ENCODE measurements at regions not wholly inside any gene's neighbourhood (a gene's known extent, or its start where the extent isn't known, plus 50 kb on each side); places are given as distances from the start of the nearest gene placed in this dataset.

DNA sequence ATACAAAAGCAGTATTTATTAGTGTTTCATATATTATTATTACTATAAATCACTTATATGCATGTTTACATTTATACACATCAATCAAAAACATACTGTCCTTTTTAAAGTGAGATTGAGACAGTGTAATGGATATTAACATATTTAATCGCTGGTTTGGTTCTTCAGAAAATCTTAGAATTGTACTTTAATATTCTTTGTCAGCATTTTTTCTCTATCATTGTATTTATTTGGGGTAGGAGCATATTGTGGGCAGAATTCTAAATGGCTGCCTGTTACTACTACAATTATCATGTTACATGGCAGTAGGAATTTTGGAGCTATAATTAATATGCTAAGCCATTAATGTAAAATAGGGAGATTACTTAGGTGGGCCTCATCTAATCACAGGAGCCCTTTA is 722.6 kb downstream of the TLR4 start:
- TF ChIP-seq ATF3 (CRISPR knock-in tag; conservative IDR thresholded peaks at IDR 0.05) (no peak), CTCF (IDR thresholded peaks at IDR 0.05) (no peak), MAX (CRISPR knock-in tag; IDR thresholded peaks at IDR 0.05) (no peak), PREB (CRISPR knock-in tag; IDR thresholded peaks at IDR 0.05; ENCODE audit: borderline replicate concordance) (no peak), ZNF317 (CRISPR knock-in tag; IDR thresholded peaks at IDR 0.05; ENCODE audit: borderline replicate concordance, low read depth) (no peak), ZNF219 (CRISPR knock-in tag; IDR thresholded peaks at IDR 0.05; ENCODE audit: borderline replicate concordance) (no peak), ZNF263 (CRISPR knock-in tag; IDR thresholded peaks at IDR 0.05; ENCODE audit: low read depth) (no peak), AFF4 (CRISPR knock-in tag; IDR thresholded peaks at IDR 0.05; ENCODE audit: borderline replicate concordance) (no peak), OVOL2 (CRISPR knock-in tag; IDR thresholded peaks at IDR 0.05; ENCODE audit: borderline replicate concordance) (no peak)
- TF ChIP-seq, protein P1, sequence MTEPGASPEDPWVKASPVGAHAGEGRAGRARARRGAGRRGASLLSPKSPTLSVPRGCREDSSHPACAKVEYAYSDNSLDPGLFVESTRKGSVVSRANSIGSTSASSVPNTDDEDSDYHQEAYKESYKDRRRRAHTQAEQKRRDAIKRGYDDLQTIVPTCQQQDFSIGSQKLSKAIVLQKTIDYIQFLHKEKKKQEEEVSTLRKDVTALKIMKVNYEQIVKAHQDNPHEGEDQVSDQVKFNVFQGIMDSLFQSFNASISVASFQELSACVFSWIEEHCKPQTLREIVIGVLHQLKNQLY (CRISPR knock-in tag; IDR thresholded peaks at IDR 0.05), result no peak

Measured in WTC11 (cell line).